ENCODE measurements at regions not wholly inside any gene's neighbourhood (a gene's known extent, or its start where the extent isn't known, plus 50 kb on each side); places are given as distances from the start of the nearest gene placed in this dataset.
"Not testable (repeated sequence)": the region's sequence is repeated elsewhere in the genome, so short reads cannot be mapped to it uniquely, and the experiment has no call there.

DNA sequence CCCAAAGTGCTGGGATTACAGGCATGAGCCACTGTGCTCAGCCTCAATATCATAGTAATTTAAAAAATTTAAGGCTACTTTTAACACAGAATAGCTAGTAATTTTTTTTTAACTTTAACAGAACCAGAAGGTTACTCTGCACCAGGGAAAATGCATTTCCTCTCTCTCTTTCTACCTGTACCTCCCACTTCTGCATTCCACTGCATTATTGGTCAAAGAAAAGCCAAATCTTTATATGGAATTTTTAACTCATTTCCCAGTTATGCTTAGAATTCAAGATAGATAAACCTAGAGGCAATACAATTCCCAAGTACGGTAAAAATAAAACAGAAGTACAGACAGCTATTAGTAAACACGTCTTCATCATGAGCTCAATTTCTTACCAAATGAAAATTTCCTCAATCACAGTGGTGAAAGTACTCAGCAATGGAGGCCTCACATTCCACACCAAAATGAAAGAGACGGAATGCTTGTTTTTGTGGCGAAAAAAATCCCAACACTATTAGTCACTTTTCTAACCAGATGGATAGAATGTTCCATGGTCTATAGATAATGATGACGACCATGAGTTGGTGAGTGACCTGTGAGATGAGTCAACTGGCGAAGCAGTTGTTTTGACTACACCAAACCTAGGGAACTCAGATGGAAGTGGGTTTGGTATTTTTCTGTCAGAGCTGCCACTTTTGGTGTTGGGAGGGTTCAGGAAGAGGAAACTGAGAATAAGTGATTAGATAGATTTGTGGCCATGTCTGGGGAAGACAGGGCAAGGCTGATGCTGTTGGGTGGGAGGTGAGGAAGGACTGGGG is 104.7 kb upstream of the SGK1 start:
- peak; percentile 86 to 98 (median 94) for DNase-seq

DNA sequence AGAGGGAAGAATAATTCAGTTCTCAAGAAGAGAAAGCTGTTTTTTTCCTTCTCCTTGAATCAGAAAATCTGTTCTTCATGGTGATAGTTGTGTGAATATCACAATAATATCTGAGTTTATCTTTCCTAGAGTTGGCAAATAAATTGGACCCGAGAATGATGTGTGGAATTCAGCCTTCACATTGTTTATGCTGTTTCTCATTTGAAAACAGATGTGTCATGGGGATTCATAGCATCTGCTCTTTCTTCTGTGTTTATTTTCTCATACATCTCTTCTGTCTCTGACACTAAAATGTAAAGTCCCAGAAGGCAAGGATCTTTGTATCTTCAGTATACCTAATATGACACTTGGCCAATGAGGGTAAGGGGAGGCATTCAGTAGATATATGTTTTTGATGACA is 103.6 kb upstream of the SGK1 start:
- DNase-seq: no peak

DNA sequence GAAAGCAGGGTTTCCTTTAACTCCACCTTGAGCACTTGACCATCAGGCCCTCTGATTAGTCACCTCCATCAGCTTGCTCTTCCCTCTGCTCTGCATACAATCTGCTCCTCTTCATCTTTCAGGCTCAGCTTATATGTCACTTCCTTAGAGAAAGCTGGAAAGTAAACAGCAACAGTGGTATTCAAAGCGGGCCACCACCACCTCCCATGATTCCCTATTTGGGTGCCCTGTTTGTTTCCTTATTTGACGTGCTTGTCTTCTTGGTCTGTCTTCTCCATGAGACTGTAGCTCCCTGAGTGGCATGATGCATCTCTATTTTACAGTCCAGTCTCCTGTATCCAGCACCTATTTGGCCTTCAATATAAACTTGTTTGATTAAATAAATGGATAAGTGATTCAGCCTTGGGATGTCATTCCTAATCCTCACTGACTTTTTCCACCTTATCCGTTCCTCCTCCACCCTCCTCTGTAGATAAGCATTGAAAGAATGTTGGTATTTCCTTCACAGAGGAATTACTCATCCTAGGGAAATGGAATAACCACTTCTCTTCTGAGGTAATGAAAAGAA is 102.8 kb upstream of the SGK1 start:
- peak; percentile 49 to 67 (median 52) for DNase-seq

DNA sequence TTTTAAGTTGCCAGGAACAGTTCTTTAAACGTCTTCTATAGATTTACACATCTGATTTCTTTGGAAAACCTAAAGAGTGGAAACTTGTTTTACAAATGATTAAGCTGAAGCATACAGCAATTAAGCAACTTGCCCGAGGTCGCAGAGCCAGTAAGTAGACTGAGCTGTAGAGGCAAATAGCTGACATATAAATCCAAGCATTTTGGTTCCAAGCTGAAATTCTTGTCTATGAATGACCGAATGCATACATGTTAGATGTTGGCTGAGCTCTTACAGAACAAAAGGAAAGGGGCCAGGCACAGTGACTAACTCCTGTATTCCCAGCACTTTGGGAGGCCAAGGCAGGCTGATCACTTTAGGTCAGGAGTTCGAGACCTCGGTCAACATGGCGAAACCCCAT is 101.8 kb upstream of the SGK1 start:
- no peak for DNase-seq

DNA sequence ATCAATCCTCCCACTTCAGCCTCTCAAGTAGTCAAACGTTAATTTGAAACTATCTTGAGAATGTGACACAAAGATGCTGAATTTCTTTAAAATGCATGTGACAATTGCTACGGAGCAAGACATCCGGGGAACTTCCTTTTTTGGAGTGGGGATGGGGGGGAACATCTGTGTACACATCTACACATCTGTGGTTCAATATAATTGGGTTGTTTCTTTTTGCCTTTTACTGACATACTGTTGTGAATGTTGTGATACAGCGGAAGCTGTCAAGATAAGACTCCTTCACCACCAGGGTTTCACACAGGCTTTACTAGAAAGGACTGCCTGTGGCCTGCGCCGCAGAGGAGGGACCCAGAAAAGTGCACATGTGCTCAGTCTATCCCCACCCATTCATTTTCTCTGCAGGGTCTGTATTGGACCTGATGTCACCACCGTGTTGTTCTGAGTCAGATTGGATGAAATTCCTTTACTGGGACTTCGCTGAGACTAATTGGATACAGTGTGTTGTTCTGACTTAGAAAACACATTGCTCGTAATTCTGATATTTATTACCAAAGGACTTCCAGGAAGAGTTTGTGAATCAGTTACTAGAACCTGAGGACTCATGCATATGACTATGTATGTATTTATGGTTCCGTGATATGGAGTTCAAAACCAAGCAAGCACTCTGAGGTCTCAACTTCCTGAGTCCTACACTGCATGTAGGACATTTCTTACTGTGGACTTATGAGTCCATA is 98.7 kb upstream of the SGK1 start:
- peak; percentile 44 to 76 (median 52) for DNase-seq

- no peak for DNase-seq
These were observed 97.7 kb upstream of the SGK1 start for GRCh38 chr6:134415656-134416055.

DNA sequence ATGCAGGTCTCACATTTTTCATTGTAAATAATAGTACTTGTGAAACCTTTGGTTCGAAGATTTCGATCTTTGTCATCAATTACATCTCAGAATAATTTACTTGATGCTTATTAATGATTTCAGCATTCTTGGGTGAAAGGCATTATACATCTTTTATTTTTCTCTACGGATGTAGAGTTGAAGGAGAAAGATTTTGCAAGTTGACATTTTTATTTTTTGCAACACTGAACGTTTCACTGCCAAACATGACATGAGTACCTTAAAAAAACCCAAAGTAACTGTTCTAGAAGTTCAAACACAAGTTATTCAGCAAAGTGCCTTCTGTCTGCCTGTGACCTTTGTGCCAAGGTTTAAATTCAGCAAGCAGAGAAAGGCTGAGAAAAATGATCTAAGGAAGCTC is 97.3 kb upstream of the SGK1 start:
- no peak for DNase-seq

- no peak for DNase-seq
These were observed 96.9 kb upstream of the SGK1 start for GRCh38 chr6:134414793-134415192.

DNA sequence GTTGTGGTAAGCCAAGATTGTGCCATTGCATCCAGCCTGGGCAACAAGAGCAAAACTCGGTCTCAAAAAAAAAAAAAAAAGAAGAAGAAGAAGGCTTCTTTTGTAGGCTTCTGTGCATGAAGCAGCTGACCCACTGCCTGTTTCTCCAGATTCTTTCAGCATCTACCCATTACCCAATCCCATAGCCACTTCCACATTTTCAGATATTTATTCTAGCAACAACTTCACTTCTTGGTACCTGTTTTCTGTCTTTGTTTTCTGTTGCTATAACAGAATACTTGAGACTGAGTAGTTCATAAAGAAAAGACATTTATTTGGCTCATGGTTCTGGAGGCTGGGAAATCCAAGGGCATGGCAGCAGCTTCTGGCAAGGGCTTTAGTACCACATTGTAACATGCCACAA is 95.3 kb upstream of the SGK1 start:
- DNase-seq: peak; percentile 78 to 87 (median 86)

DNA sequence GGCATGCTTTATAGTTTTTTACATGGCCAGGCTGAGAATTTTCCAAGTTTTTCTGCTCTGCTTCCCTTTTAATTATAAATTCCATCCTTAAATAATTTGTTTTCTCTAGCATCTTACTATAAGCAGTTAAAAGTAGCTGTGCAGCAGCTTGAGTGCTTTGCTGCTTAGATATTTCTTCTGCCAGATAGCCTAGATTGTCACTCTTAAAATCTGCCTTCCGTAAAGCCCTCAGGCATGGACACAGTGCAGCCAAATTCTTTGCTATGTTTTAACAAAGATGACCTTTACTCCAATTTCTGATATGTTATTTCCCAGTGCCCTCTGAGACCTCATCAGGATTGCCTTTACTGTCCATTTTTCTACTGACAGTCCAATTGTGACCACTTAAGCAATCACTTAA is 92.6 kb upstream of the SGK1 start:
- DNase-seq: no peak

GRCh38 chr6:134407791-134408190 is 89.9 kb upstream of the SGK1 start:
- DNase-seq: peak in 2 of 3 donors; percentile 47 to 59

- DNase-seq: no peak
These were observed 88.4 kb upstream of the SGK1 start for GRCh38 chr6:134406311-134406710.

- no peak for DNase-seq
These were observed 87.6 kb upstream of the SGK1 start for GRCh38 chr6:134405386-134406087.

DNA sequence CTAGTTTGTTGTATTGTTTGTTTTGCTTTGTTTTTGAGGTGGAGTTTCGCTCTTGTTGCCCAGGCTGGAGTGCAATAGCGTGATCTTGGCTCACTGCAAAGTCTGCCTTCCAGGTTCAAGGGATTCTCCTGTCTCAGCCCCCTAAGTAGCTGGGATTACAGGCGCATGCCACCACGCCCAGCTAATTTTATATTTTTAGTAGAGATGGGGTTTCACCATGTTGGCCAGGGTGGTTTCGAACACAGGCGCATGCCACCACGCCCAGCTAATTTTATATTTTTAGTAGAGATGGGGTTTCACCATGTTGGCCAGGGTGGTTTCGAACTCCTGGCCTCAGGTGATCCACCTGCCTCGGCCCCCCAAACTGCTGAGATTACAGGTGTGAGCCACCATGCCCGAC is 85.4 kb upstream of the SGK1 start:
- not testable (repeated sequence) for DNase-seq

GRCh38 chr6:134402372-134402984 is 84.6 kb upstream of the SGK1 start:
- DNase-seq: no peak

- no peak for DNase-seq
These were observed 83.0 kb upstream of the SGK1 start for GRCh38 chr6:134400941-134401340.

GRCh38 chr6:134398453-134398852 is 80.5 kb upstream of the SGK1 start:
- peak; percentile 94 to 99 (median 96) for DNase-seq

DNA sequence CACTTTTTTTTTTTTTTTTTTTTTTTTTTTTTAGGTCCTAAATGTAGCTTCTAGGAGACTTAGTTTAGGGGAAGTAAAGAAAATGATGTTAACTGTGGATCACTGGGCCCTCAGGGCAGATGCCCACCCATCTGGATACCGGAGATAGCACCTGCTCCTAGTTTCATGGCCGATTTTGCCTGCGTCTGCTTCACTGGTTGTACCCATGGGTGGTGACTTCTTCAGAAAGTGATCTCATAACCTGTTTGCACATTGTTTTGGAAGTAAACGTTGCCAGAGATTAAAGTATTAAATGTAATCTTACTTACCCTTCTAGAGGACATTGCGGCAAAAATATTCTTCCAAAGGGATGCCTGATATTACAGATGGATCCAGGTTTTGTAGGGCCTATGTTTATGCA is 79.8 kb upstream of the SGK1 start:
- no peak for DNase-seq

GRCh38 chr6:134394905-134395304 is 77.0 kb upstream of the SGK1 start:
- no peak for DNase-seq

DNA sequence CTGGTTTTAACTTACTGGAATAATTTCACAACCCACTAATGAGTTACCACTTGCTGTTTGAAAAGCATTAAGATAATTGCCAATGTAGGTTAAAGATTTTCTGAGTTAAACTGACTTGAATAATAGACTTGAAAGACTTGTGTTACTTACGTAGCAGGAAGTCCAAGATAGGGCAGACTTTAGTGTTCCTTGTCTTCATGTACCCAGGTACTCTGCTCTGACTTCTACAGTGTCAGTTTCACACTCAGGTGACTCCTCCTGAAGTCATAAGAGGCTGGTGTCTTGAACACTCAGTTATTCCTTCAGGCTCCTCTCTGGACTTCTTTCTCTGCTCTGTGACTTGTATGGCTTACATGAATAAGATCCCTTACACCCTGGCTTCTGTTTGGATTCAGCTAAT is 76.3 kb upstream of the SGK1 start:
- DNase-seq: no peak

GRCh38 chr6:134391205-134391604 is 73.3 kb upstream of the SGK1 start:
- DNase-seq: no peak

- peak; percentile 46 to 62 (median 50) for DNase-seq
These were observed 71.7 kb upstream of the SGK1 start for GRCh38 chr6:134389658-134390057.

GRCh38 chr6:134389129-134389528 is 71.2 kb upstream of the SGK1 start:
- DNase-seq: peak; percentile 92 to 99 (median 98)

Data from suppressor macrophage treated with lipopolysaccharide for 1 hour (primary cell).